Hepatocyte (in vitro differentiated cells): ENCODE measurements at regions not wholly inside any gene's neighbourhood (a gene's known extent, or its start where the extent isn't known, plus 50 kb on each side); places are given as distances from the start of the nearest gene placed in this dataset.

Source experiments
- DNase-seq: peaks from one replicate; pipeline ENCODE4 v3.0.0-alpha.2; 2016; ENCODE audit warnings: low spot score
- H2AFZ ChIP-seq: fragments of 200-600 bp; sonication (generic); 2 replicates; pipeline ENCODE4 v1.6.0; 2016; ENCODE audit warnings: antibody characterized with exemption, mild to moderate bottlenecking
- H3K27ac ChIP-seq: fragments of 200-600 bp; sonication (generic); 2 replicates; pipeline ENCODE4 v1.5.1; 2016; ENCODE audit warnings: mild to moderate bottlenecking
- H3K27me3 ChIP-seq: fragments of 200-600 bp; sonication (generic); 2 replicates; pipeline ENCODE4 v1.6.1; 2016
- H3K36me3 ChIP-seq: fragments of 200-600 bp; sonication (generic); replicated peaks from 2 replicates; pipeline ENCODE4 v1.5.1; 2016; ENCODE audit warnings: low read depth; ENCODE audit not compliant: insufficient read depth
- H3K4me1 ChIP-seq: fragments of 200-600 bp; sonication (generic); 2 replicates; pipeline ENCODE4 v1.5.1; 2016; ENCODE audit warnings: mild to moderate bottlenecking, moderate library complexity; ENCODE audit not compliant: insufficient read depth
- H3K4me2 ChIP-seq: fragments of 200-600 bp; sonication (generic); 2 replicates; pipeline ENCODE4 v1.6.0; 2016
- H3K4me3 ChIP-seq: fragments of 200-600 bp; sonication (generic); 2 replicates; pipeline ENCODE4 v1.5.1; 2016; ENCODE audit warnings: mild to moderate bottlenecking
- H3K79me2 ChIP-seq: fragments of 200-600 bp; sonication (generic); 2 replicates; pipeline ENCODE4 v1.6.0; 2017; ENCODE audit warnings: mild to moderate bottlenecking
- H3K9me2 ChIP-seq: fragments of 200-600 bp; sonication (generic); replicated peaks from 2 replicates; pipeline ENCODE4 v1.6.0; 2017; ENCODE audit warnings: mild to moderate bottlenecking; ENCODE audit not compliant: insufficient read depth
- H3K9me3 ChIP-seq: fragments of 200-600 bp; sonication (generic); 2 replicates; pipeline ENCODE4 v1.5.1; 2016; ENCODE audit warnings: low read depth, mild to moderate bottlenecking
- H4K20me1 ChIP-seq: fragments of 200-600 bp; sonication (generic); 2 replicates; pipeline ENCODE4 v1.6.0; 2016; ENCODE audit warnings: mild to moderate bottlenecking; ENCODE audit not compliant: insufficient read depth, poor library complexity, severe bottlenecking
- EZH2 ChIP-seq: fragments of 200-600 bp; sonication (generic); IDR thresholded peaks from 2 replicates; pipeline ENCODE4 v1.6.1; 2016; ENCODE audit warnings: antibody characterized with exemption, mild to moderate bottlenecking, borderline replicate concordance
- EZH2phosphoT487 ChIP-seq: fragments of 200-600 bp; sonication (generic); IDR thresholded peaks from one replicate; pipeline ENCODE4 v1.6.1; 2018; ENCODE audit warnings: antibody characterized with exemption, mild to moderate bottlenecking, low read depth, moderate library complexity; ENCODE audit not compliant: unreplicated experiment, severe bottlenecking
- WGBS: methylation state at CpG from one replicate; pipeline ENCODE4 v1.1.6; 2016; ENCODE audit warnings: low lambda C conversion rate; ENCODE audit errors: missing lambda C conversion rate; 5-methylcytosine and 5-hydroxymethylcytosine counted together
- TF ChIP-seq, protein P1 (sequence below): fragments of 200-600 bp; sonication (generic); IDR thresholded peaks from 2 replicates; pipeline ENCODE4 v1.5.1; 2016; ENCODE audit warnings: antibody characterized with exemption, mild to moderate bottlenecking; ENCODE audit not compliant: poor library complexity

GRCh38 chr5:126228934-126229333 lies 194.3 kb upstream of the GRAMD2B start:
- whole genome bisulfite sequencing = 95% methylated on average over 14 of the region's 14 CpGs
- Histone ChIP-seq H3K9me2 (no peaks in the 10 kb centered on the region), H3K36me3 (no peaks in the 10 kb centered on the region), H3K27ac (no peak overlapping the region), H3K27me3 (no peaks in the 10 kb centered on the region), H3K9me3 (no peaks in the 10 kb centered on the region), H3K4me1 (no peaks in the 10 kb centered on the region), H3K79me2 (no peaks in the 10 kb centered on the region), H3K4me2 (no peak overlapping the region), H2AFZ (no peak overlapping the region), H4K20me1 (no peaks in the 10 kb centered on the region), H3K4me3 (no peak overlapping the region)
- TF ChIP-seq EZH2phosphoT487 = no peak
- TF ChIP-seq, protein P1, sequence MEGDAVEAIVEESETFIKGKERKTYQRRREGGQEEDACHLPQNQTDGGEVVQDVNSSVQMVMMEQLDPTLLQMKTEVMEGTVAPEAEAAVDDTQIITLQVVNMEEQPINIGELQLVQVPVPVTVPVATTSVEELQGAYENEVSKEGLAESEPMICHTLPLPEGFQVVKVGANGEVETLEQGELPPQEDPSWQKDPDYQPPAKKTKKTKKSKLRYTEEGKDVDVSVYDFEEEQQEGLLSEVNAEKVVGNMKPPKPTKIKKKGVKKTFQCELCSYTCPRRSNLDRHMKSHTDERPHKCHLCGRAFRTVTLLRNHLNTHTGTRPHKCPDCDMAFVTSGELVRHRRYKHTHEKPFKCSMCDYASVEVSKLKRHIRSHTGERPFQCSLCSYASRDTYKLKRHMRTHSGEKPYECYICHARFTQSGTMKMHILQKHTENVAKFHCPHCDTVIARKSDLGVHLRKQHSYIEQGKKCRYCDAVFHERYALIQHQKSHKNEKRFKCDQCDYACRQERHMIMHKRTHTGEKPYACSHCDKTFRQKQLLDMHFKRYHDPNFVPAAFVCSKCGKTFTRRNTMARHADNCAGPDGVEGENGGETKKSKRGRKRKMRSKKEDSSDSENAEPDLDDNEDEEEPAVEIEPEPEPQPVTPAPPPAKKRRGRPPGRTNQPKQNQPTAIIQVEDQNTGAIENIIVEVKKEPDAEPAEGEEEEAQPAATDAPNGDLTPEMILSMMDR = no peak
- TF ChIP-seq EZH2 = no peak
- no peak for DNase-seq

DNA sequence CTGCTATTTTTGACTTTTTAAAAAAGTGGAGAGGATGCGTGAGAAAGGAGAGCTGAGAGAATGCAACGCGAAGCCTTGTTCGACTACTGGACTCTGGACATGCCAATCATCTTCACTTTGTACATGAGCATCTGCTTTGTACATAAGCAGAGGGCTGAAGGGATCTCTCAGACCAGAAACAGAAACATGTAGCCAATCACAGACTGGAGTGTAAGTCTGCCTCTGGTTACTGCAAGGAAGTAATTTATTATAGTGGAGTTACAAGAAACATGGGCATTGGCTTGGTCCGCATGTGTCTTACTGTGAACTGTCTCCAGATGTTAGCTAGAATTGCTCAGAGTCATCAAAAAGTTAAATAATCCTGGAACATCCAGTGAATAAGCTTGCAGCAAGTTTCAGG lies 190.0 kb upstream of the GRAMD2B start:
- Histone ChIP-seq H2AFZ (no peak overlapping the region), H3K4me1 (no peaks in the 10 kb centered on the region), H4K20me1 (no peaks in the 10 kb centered on the region), H3K79me2 (no peaks in the 10 kb centered on the region), H3K9me3 (no peaks in the 10 kb centered on the region), H3K36me3 (no peaks in the 10 kb centered on the region), H3K27ac (no peak overlapping the region), H3K4me3 (no peak overlapping the region), H3K9me2 (no peaks in the 10 kb centered on the region), H3K27me3 (no peaks in the 10 kb centered on the region), H3K4me2 (no peak overlapping the region)
- no peak for TF ChIP-seq EZH2
- 82% methylated on average over 5 of the region's 5 CpGs for WGBS
- DNase-seq = no peak

GRCh38 chr5:126234563-126235195 lies 188.5 kb upstream of the GRAMD2B start:
- Histone ChIP-seq H3K36me3 (no peaks in the 10 kb centered on the region), H3K4me3 (no peak overlapping the region), H2AFZ (no peak overlapping the region), H3K4me2 (no peak overlapping the region), H3K4me1 (no peaks in the 10 kb centered on the region), H3K27me3 (no peaks in the 10 kb centered on the region), H3K27ac (no peak overlapping the region), H3K9me2 (no peaks in the 10 kb centered on the region), H4K20me1 (no peaks in the 10 kb centered on the region), H3K79me2 (no peaks in the 10 kb centered on the region), H3K9me3 (no peaks in the 10 kb centered on the region)
- 42% methylated on average over 7 of the region's 7 CpGs for WGBS
- peak; percentile 24 for DNase-seq
- TF ChIP-seq EZH2phosphoT487 (no peak), EZH2 (no peak)
- TF ChIP-seq, protein P1 = peak; percentile 46

- no peaks in the 10 kb centered on the region for H3K9me2 ChIP-seq
- no peaks in the 10 kb centered on the region for H3K9me3 ChIP-seq
- no peak for DNase-seq
- 92% methylated on average over 7 of the region's 7 CpGs for WGBS
- H3K79me2 ChIP-seq = no peaks in the 10 kb centered on the region
- no peaks in the 10 kb centered on the region for H3K27me3 ChIP-seq
- no peaks in the 10 kb centered on the region for H3K36me3 ChIP-seq
- no peaks in the 10 kb centered on the region for H4K20me1 ChIP-seq
- no peak overlapping the region for H3K4me2 ChIP-seq
- no peak overlapping the region for H3K27ac ChIP-seq
- H3K4me3 ChIP-seq = no peak overlapping the region
- no peaks in the 10 kb centered on the region for H3K4me1 ChIP-seq
- H2AFZ ChIP-seq = no peak overlapping the region
- no peak for TF ChIP-seq EZH2
- TF ChIP-seq, protein P1 = no peak
- no peak for TF ChIP-seq EZH2phosphoT487
Observed at GRCh38 chr5:126235628-126236027, 187.6 kb upstream of the GRAMD2B start.
